ENCODE measurements at regions not wholly inside any gene's neighbourhood (a gene's known extent, or its start where the extent isn't known, plus 50 kb on each side); places are given as distances from the start of the nearest gene placed in this dataset.

DNA sequence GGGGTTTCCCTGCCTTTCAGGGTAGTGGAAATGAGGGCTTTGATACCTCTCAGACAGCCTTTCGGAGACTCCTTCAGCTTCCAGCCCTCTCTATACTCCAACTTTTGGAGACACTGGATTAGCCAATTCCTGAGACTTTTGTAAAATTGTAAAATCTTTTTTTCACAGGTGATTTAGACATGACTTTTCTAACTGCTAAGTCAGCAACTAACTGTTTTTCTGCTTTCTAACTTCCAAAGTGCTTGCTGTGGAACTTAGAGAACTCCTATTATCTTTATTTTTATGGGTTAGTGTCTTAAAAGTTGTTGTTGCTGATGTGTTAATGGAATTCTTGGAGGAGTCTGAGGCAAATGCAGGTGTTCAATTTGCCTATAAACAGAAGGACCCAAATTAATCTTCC is 616.7 kb upstream of the ID2 start:
- TF ChIP-seq, protein P1, sequence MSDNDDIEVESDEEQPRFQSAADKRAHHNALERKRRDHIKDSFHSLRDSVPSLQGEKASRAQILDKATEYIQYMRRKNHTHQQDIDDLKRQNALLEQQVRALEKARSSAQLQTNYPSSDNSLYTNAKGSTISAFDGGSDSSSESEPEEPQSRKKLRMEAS (IDR thresholded peaks at IDR 0.05), result no peak
- TF ChIP-seq RAD21 (IDR thresholded peaks at IDR 0.05; ENCODE audit: low read depth) (no peak), EP300 (IDR thresholded peaks at IDR 0.05; ENCODE audit: borderline replicate concordance) (no peak), ZBTB7A (IDR thresholded peaks at IDR 0.05; ENCODE audit: low read depth) (no peak), TCF12 (IDR thresholded peaks at IDR 0.05; ENCODE audit: low read depth) (no peak), FOXM1 (IDR thresholded peaks at IDR 0.05; ENCODE audit: borderline replicate concordance, low read depth) (no peak), EGR1 (IDR thresholded peaks at IDR 0.05) (no peak), NFIC (IDR thresholded peaks at IDR 0.05) (no peak), TAF1 (IDR thresholded peaks at IDR 0.05; ENCODE audit: low read depth) (no peak), CEBPB (IDR thresholded peaks at IDR 0.05) (no peak), TEAD4 (IDR thresholded peaks at IDR 0.05) (no peak), YY1 (IDR thresholded peaks at IDR 0.05; ENCODE audit: low read depth) (no peak), CREB1 (IDR thresholded peaks at IDR 0.05; ENCODE audit: low read depth) (no peak)
- TF ChIP-seq, protein P2, sequence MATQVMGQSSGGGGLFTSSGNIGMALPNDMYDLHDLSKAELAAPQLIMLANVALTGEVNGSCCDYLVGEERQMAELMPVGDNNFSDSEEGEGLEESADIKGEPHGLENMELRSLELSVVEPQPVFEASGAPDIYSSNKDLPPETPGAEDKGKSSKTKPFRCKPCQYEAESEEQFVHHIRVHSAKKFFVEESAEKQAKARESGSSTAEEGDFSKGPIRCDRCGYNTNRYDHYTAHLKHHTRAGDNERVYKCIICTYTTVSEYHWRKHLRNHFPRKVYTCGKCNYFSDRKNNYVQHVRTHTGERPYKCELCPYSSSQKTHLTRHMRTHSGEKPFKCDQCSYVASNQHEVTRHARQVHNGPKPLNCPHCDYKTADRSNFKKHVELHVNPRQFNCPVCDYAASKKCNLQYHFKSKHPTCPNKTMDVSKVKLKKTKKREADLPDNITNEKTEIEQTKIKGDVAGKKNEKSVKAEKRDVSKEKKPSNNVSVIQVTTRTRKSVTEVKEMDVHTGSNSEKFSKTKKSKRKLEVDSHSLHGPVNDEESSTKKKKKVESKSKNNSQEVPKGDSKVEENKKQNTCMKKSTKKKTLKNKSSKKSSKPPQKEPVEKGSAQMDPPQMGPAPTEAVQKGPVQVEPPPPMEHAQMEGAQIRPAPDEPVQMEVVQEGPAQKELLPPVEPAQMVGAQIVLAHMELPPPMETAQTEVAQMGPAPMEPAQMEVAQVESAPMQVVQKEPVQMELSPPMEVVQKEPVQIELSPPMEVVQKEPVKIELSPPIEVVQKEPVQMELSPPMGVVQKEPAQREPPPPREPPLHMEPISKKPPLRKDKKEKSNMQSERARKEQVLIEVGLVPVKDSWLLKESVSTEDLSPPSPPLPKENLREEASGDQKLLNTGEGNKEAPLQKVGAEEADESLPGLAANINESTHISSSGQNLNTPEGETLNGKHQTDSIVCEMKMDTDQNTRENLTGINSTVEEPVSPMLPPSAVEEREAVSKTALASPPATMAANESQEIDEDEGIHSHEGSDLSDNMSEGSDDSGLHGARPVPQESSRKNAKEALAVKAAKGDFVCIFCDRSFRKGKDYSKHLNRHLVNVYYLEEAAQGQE (IDR thresholded peaks at IDR 0.05; ENCODE audit: low read depth), result no peak
- TF ChIP-seq, protein P3, sequence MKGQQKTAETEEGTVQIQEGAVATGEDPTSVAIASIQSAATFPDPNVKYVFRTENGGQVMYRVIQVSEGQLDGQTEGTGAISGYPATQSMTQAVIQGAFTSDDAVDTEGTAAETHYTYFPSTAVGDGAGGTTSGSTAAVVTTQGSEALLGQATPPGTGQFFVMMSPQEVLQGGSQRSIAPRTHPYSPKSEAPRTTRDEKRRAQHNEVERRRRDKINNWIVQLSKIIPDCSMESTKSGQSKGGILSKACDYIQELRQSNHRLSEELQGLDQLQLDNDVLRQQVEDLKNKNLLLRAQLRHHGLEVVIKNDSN (IDR thresholded peaks at IDR 0.05), result no peak

DNA sequence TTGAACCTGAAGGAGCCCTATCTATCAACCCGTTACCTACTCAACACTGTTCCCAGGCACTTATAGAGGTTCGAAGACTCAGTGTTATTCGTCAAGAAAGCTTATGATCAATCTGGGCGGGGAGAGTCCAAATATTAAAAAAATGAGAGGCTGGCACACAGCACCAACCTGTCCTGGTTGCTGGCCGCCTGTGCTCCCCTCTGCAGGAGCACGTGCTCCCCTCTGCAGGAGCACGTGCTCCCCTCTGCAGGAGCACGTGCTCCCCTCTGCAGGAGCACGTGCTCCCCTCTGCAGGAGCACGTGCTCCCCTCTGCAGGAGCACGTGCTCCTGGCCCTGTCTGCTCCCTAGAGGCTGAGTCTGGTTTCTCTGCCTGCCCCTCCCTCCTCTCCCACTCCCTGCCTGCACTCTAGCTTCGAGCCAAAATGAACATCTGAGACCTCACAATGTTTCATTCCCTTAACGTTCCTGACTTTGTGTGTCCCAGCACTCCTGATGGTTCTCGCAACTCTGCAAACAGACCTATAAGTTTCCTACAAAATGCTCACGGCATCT is 614.0 kb upstream of the ID2 start:
- TF ChIP-seq CREB1 (IDR thresholded peaks at IDR 0.05; ENCODE audit: low read depth) (no peak), ZBTB7A (IDR thresholded peaks at IDR 0.05; ENCODE audit: low read depth) (no peak), YY1 (IDR thresholded peaks at IDR 0.05; ENCODE audit: low read depth) (no peak), RAD21 (IDR thresholded peaks at IDR 0.05; ENCODE audit: low read depth) (no peak), TEAD4 (IDR thresholded peaks at IDR 0.05) (no peak), CEBPB (IDR thresholded peaks at IDR 0.05) (no peak), EP300 (IDR thresholded peaks at IDR 0.05; ENCODE audit: borderline replicate concordance) (no peak), EGR1 (IDR thresholded peaks at IDR 0.05) (no peak), TCF12 (IDR thresholded peaks at IDR 0.05; ENCODE audit: low read depth) (no peak)
- TF ChIP-seq, protein P3 (IDR thresholded peaks at IDR 0.05), result no peak
- TF ChIP-seq, protein P2 (IDR thresholded peaks at IDR 0.05; ENCODE audit: low read depth), result no peak
- TF ChIP-seq, protein P1 (IDR thresholded peaks at IDR 0.05), result no peak

DNA sequence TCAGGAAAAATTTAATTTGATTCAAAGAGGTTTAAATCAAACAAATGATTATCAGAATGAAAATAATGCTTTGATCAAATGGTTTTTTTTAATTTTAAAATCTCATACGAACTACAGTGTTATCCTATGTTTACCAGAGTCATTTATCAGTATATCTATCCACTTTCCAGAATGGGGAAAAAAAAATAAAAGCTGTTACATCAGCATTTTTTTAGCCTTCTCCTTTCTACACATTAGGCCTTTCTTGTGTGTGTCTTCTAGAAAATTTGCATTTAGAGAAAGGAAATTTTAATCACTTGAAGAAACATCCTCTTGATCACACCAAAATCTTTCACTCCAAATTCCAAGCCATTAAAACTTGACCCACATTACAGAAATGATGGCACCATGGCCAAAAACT is 608.9 kb upstream of the ID2 start:
- TF ChIP-seq EGR1 (IDR thresholded peaks at IDR 0.05) (no peak), ZBTB7A (IDR thresholded peaks at IDR 0.05; ENCODE audit: low read depth) (no peak), FOXM1 (IDR thresholded peaks at IDR 0.05; ENCODE audit: borderline replicate concordance, low read depth) (no peak), NFIC (IDR thresholded peaks at IDR 0.05) (no peak), CREB1 (IDR thresholded peaks at IDR 0.05; ENCODE audit: low read depth) (no peak), RAD21 (IDR thresholded peaks at IDR 0.05; ENCODE audit: low read depth) (no peak), TAF1 (IDR thresholded peaks at IDR 0.05; ENCODE audit: low read depth) (no peak), CEBPB (IDR thresholded peaks at IDR 0.05) (no peak), TEAD4 (IDR thresholded peaks at IDR 0.05) (no peak), TCF12 (IDR thresholded peaks at IDR 0.05; ENCODE audit: low read depth) (no peak), YY1 (IDR thresholded peaks at IDR 0.05; ENCODE audit: low read depth) (no peak)
- TF ChIP-seq, protein P1 (IDR thresholded peaks at IDR 0.05), result no peak
- TF ChIP-seq, protein P2 (IDR thresholded peaks at IDR 0.05; ENCODE audit: low read depth), result no peak
- TF ChIP-seq, protein P3 (IDR thresholded peaks at IDR 0.05), result no peak
